ENCODE measurements at regions not wholly inside any gene's neighbourhood (a gene's known extent, or its start where the extent isn't known, plus 50 kb on each side); places are given as distances from the start of the nearest gene placed in this dataset.

- TF ChIP-seq POLR2A (IDR thresholded peaks at IDR 0.05): no peak
- no peak for TF ChIP-seq CTCF (IDR thresholded peaks at IDR 0.05)
Measured at GRCh38 chr16:54542805-54543505, 256.4 kb upstream of the IRX3 start.
